A673 (cell line): ENCODE measurements at regions not wholly inside any gene's neighbourhood (a gene's known extent, or its start where the extent isn't known, plus 50 kb on each side); places are given as distances from the start of the nearest gene placed in this dataset.

ENCODE experiments used
- EZH2 ChIP-seq: fragments of 200-600 bp; sonication (generic); IDR thresholded peaks from 2 replicates; pipeline ENCODE4 v1.6.1; 2017; ENCODE audit warnings: borderline replicate concordance, low read depth, mild to moderate bottlenecking, mixed read lengths, antibody characterized with exemption, low read length; ENCODE audit not compliant: poor library complexity, severe bottlenecking
- TF ChIP-seq, protein P1 (sequence below): fragments of 300-800, 200-600 bp; sonication (generic); conservative IDR thresholded peaks from 2 replicates; pipeline ENCODE4 v1.5.1; 2017; ENCODE audit warnings: low read depth, mild to moderate bottlenecking, antibody characterized with exemption, low read length, moderate library complexity, mixed read lengths

DNA sequence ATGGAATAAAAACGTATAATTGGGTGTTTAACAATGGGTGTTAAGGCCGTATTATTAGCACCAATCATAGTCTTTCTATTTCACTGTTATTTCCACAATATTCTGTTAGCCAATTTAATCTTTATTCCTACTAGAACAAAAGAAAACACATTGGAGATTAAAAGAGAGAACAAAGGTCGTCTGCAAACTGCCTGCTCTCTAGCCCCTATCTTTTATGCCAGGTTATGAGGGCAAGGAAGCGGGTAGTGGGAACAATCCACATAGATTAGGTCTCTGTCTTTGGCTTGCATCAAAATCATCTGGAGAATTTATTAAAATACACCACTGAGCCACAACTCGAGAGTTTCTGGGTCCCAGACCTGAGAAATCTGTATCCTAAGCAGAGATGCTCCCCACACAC is 69.4 kb upstream of the DSC1 start:
- TF ChIP-seq, protein P1, sequence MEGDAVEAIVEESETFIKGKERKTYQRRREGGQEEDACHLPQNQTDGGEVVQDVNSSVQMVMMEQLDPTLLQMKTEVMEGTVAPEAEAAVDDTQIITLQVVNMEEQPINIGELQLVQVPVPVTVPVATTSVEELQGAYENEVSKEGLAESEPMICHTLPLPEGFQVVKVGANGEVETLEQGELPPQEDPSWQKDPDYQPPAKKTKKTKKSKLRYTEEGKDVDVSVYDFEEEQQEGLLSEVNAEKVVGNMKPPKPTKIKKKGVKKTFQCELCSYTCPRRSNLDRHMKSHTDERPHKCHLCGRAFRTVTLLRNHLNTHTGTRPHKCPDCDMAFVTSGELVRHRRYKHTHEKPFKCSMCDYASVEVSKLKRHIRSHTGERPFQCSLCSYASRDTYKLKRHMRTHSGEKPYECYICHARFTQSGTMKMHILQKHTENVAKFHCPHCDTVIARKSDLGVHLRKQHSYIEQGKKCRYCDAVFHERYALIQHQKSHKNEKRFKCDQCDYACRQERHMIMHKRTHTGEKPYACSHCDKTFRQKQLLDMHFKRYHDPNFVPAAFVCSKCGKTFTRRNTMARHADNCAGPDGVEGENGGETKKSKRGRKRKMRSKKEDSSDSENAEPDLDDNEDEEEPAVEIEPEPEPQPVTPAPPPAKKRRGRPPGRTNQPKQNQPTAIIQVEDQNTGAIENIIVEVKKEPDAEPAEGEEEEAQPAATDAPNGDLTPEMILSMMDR: no peak
- TF ChIP-seq EZH2: no peak
